ENCODE measurements at regions not wholly inside any gene's neighbourhood (a gene's known extent, or its start where the extent isn't known, plus 50 kb on each side); places are given as distances from the start of the nearest gene placed in this dataset.

DNA sequence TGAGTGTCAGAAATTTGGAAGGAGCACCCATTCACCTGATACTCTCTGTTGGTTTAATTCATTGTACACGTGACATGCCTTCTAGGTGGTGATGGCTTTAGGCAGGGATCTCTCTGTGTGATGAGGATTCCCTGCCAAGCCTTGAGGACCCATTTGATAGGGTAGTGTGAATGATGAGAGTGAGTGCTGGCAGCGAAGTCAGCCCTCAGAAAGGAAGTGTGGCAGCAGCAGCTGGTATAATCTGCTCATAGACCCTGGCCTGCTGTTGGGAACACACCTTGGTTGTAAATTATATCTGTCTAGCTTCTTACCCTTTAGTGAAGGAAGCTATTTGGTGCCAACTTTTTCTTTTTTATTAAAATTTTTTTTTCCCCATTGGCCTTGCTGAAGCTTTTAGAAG, 164.5 kb downstream of the HAUS1 start:
- DNase-seq: no peak

DNA sequence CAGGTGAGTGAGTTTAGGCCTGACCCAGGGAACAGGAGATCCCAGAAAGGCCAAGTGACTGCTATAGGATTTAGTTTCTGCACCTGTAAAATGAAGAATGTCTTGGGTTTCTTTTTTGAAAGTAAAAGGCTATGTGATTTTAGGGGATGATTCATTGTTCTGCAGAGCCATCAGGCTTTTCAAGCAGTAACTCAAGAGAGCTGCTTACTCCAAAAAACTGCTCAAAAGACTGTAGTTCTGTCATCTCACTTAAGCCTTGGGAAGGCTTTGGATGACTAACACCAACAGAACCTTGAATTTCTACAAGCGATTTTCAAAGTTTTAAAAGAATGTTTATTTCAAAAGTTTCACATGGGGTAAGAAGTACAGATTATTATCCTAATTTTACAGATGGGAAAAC, 165.1 kb downstream of the HAUS1 start:
- DNase-seq: no peak

DNA sequence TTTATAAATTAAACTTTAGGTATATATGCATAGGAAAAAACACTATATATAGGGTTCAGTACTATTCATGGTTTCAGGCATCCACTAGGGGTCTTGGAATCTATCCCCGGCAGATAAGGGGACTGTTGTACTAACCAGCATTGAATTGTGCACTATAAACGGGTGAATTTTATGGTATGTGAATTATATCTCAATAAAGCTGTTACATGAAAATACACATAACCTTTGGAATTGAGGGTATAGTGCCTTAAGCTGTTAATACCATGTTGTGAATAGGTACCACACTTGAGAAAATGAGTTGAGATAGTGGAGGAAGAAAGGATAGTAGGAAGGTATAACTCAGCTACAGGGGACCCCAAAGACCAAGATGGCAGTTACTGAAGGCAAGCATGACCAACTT, 167.3 kb downstream of the HAUS1 start:
- DNase-seq: no peak

DNA sequence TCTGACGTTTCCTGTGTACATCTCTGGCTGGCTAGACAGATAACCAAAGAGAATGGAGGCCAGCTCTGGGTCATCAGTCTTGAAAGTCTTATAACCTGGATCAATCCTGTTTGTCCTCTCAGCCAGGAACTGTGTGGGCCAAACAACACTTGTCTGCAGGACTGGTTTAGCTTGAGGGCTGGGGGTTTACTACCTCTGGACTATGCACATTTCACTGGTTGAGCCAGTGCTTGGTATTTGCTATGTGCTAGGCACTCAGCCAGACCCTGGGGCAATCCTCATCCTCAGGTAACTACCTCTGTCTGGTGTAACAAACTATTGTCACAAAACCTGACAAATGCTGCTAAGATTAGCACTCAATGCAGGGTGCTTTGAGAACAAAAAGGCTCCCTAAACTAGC, 169.7 kb downstream of the HAUS1 start:
- no peak for DNase-seq

DNA sequence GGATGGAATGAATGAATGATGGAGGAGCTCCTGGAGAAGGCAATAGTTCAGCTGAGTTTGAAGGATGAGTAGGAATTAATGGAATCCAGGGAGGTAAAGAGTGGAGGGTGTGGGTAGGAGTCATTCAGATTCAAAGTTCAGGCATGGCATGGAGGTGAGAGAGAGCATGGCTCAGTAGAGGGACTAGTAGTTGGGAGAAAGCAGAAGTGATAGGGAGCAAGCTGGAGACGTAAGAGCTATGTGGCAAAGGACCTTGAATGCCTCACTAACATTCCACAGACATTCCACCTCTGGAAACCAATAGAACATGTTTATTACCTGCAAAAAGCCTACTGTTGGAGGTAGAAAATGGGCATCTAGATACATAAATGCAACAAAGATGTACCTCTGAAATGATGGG, 170.1 kb downstream of the HAUS1 start:
- DNase-seq: no peak

DNA sequence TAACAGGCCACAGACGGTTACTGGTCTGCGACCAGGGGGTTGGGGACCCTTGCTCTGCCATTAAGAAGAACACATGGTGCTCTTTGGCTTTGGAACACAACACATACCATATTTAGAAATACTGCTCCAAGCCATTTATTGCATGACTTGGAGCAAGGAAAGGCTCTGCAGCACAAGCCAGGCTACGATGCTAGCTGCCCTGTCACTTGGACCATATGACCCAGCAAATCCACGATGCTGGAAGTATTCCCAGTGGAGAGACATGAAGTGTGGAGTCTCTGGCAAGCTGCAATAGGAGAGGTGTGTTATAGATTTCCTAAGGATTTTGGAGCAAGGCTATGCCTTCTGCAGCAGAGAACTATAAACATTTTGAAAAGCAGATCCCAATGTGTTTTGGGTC, 171.2 kb downstream of the HAUS1 start:
- DNase-seq: no peak

DNA sequence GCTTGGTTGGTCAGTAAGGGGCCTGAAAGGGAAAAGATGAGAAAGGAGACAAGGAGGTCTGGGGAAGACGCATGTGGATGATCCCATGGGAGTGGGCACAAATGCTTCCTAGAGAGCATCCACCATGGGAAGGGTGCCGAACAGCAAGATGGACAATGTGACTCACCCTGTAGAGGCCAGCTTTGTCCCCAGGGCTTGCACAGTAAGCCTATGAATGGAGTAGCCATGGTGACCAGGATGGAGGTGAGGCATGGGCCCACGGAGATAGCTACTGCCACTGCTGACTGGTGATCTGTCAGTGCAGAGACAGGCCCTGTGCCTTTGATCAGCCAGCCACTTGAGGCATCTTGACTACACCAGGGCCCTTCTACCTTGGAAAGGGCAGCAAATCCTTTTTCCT, 172.6 kb downstream of the HAUS1 start:
- no peak for DNase-seq

DNA sequence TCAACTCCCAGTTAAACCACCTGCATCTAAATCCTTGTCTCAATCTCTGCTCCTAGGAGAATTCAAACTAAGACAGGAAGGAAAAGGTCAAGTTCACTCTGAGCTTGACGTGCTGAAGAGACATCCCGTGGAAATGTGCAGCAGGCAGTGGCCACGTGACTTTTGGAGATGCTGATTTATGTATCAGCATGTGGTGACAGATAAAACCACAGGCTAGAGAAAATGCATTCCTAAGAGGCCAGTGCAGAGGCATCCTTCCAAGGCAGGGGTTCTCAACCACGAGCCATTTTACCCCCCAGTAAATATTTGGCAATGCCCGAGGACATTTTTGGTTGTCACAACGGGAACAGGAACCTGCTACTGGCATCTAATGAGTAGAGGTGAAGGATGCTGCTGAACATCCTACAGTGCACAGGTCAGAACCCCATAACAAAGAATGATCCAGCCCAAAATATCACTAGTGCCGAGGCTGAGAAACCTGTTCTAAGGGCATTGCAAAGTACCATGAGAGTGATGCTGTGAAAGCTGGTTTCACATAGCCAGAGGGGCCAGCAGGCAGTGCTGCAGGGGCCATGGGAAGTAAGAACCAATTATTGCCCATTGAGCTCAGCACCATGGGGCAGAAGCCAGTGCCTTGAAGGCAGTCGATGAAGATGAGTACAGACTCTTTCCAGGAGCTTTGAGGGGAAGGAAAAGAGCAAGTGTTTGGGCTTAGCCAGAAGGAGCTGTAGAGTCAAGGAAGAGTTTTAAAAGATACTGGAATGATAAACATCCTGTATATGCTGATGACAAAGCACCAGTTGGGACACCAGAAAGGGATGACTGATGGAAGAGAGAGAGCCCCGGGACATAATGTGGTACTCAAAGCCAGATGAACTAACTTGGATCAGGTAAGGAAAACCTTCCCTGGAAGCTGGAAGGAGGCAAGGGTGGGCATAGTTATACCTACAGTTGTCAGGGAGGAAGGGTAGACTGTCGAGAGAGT, 174.6 kb downstream of the HAUS1 start:
- DNase-seq: no peak

DNA sequence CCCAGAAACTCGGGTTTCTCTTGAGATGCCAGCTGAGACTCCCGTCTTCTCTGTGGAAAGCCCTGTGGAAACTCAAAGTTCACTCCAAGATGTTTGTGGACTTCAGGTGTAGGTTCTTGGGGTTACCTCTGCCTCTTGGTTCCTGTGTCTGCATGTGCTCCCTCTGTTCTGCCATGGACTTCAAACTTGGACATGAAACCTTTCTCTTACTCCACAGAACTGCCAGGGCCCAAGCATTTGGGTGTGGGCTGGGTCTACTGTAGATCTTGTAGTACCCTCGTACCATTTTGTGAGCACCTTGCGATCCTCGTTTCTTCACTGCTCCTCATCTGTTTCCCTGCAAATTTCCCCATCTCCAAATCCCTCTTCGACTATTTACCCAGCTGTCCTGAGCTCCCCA, 175.5 kb downstream of the HAUS1 start:
- DNase-seq: no peak

DNA sequence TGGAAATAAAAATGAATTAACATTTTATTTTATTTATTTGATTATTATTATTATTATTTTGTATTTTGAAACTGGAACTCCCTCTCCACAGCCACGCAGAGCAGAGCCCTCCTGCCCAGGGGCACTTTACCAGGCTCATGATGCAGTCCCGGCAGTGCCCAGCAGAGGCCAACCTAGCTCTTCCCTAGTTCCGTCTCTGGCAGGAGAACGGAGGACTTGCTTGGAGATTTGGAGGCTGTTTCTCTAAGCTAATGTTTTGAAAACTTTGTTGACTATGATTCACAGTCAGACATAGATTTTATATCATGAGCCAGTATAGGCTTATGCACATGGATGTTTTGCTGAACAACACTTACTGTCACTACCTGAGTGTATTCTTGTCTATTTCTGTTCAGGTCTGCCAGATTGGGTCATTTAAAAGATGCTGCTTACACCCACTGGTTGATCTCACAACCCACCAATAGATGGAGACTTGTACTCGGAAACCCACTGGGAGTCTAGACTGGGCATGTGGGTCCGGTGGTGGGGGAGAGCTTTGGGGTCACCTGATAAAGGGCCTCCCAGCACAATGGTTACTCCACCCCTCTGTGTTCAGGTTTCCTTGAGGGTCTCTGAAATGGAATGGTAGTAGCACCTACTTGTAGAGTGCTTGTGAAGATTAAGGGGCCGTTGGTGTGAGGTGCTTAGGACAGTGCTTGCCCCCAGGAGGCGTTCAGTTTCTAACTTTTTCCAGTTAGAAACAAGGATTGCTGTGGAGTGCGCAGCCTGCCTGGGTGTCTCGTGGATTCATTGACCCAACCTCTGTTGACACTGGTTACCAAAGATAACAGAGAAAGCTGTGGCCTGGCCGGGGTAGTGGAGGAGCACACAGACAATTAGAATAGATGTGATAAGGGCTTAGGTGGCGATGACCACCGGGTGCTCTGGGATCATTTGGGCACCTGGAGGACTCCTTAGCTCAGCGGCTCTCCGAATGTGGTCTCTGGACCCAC, 177.3 kb downstream of the HAUS1 start:
- DNase-seq: peak; percentile 45

DNA sequence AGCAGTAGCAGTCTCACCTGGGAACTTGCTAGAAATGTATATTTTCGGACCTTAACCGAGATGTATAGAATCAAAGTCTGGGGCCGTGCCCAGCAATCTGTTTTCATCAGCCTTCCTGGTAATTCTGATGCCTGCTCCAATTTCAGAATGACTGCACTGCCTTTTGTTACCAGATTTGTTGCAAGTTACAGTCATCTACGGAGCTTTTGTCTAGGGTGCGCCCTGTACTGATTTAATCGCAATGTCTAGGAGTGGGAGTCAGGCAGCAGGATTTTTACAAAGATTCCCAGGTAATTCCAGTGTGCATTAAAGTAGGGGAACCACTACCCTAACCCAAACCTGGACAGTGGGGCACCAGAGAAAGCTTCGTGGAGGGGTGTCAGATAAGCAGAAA, 178.0 kb downstream of the HAUS1 start:
- DNase-seq: no peak

DNA sequence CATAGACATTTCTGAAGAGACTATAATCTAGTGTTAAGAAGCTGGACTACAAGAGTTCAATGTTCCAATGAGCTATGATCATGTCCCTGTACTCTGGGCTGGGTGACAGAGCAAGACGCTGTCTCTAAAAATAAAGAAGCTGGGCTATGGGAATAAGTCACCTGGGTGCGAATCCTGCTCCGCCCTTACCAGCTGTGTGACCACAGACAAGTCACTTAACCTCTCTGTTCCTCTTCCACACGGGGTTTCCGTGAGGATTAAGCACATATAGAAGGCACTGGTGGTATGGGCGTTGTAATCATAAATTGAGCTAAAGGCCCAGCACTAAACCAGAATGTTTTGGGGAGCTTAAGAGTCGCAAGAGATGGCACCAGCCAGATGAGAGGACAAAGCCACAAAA, 178.5 kb downstream of the HAUS1 start:
- DNase-seq: no peak

DNA sequence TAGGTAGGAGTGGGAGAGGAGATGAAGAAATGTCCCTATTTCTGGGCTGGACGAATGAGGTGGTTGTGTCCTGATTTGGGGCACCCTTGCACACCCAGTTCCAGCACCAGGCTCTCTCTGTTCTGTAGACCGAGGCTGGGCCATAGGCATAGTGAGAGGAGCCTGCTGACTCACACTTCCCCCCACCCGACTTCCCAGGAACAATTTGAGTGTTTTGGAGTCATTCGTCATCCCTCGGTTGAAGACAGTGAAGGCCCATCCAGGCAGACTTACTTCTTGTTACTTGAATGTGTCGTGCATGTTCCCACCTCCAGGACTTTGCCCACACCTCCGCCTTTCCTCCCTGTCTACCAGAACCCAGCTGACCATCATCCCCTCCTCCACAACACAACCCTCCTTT, 179.1 kb downstream of the HAUS1 start:
- no peak for DNase-seq

DNA sequence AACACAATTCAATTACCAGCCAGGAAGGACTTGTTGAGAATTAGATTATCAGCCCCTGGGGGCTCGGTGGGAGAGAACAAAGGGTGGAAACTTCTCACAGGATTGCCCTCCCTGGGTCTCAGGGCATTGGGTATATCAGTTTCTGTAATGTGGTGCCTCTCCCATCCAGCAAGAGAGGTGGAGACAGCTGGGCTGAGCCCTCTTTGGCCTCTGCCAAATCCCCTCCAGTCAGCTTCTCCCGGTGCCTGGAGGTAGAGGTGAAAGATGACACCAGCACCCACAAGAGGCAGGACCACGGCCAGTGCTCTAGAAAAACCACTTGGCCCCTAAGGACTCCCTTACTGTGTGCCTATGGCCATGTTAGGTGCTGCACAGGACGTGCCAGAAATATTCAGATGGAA, 179.7 kb downstream of the HAUS1 start:
- DNase-seq: no peak

DNA sequence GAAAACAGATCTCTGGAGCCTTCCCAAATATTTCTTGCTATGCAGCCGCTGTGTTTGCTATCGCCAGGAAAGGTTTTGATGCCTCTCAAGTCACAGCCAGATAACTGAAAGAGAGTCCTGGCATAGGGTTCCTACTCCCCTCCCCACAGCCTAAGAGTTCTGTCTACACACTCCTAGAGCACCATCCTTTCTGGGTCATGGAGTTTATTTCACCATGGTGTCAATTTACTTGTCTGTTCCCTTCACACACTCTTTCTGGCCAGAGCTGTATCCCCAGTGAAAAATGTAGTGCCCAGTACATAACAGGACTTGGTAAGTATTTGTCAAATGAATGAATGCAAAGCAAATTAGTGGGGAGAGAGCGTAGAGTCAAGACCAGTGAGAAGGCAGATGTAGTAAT, 185.3 kb downstream of the HAUS1 start:
- DNase-seq: no peak

DNA sequence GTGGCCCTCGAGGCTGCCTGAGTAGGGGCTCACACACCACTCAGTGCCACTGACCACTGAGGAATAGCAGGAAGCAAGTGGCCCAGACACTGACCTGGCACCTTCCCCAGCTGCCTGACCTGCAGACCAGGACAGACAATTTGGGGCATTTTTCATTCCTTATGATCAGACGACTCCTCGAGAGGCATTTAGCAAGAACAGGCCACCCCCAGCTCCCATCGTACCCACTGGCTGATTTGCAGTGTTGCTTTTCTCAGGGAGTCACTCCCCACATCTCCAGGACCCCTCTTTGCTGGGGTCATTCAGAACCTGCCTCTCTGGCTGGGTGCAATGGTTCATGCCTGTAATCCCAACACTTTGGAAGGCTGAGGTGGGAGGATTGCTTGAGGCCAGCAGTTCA, 185.7 kb downstream of the HAUS1 start:
- DNase-seq: no peak

DNA sequence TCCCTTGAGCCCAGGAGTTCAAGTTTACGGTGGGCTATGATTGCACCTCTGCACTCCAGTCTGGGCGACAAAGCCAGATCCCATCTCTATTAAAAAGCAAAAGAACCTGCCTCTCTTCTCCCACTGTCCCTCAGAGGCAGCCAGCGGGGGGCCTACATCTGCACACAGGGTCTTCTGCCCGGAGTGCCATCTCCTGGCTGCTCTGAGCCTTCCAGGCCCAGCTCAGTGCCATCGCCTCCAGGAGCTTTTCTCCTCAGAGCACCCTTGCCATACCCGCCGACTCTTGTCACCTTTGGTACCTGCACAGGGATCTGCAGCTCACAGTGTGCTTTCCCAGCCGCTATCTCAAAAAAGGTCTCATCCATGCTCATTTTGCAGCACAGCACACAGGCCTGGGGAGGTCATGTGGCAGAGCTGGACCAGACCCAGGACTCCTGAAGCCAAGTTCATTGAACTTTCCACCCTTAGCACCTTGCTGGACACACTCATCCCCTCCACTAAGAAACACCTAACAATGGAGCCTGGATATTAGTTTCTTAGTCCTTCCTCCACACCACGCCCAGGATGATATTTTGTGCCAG, 186.3 kb downstream of the HAUS1 start:
- DNase-seq: no peak

DNA sequence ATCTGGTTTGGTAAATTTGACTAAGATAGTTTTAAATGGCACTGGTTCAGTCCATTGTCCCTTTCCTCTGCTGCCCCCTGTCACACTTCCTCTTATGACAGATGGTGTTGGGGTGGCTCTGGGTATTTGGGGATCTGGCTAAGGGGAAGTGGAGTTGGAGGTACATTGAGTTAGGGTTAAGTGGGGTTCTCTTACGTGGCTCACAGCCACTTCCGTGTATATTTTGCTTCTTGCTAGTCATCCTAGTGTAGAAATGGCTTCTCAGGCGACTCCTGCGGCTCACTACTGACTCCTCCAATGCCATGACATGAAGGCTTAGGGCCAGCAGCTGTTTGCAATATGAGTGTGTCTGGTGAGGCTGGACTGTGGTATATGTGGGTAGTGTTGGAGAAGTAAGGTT, 187.0 kb downstream of the HAUS1 start:
- no peak for DNase-seq

DNA sequence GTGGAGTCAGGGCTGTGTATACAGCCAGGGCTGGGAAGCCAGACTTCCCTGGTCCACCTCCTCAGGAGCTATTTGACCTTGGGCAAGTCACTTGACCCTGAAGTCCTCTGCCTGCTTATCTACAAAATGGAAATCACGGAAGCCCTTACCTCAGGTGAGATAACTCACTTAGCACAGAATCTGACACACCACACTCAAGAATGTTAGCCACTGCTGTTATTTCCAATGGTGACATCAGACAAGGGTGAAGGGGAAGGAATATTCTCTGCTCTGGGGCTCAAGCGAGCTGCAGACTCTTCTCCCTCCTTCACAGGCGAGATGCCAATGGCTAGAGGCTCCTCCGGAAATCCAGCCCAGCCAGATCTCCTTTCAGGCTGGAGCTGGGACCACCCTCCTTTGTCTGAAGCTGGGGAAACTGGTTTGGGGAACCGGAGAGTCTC, 189.6 kb downstream of the HAUS1 start:
- DNase-seq: no peak

DNA sequence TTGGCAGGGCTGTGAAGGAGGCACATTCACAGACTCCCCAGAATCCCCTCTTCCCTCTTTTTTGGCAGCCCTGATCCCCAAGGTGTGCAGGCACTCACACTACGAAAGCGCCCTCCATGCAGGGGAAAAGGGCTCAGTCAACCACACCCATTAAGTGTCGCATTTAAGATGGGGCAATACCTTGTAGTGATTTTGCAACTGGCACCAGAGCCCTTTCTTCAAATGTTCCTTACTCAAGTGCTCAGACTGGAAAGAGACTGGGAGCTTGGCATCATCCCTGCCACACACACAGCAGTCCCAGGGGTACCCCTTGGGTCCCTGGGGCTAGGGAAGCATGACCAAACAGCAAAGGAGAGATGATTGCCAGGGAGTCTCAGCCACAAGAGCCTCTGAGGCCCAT, 190.1 kb downstream of the HAUS1 start:
- no peak for DNase-seq

DNA sequence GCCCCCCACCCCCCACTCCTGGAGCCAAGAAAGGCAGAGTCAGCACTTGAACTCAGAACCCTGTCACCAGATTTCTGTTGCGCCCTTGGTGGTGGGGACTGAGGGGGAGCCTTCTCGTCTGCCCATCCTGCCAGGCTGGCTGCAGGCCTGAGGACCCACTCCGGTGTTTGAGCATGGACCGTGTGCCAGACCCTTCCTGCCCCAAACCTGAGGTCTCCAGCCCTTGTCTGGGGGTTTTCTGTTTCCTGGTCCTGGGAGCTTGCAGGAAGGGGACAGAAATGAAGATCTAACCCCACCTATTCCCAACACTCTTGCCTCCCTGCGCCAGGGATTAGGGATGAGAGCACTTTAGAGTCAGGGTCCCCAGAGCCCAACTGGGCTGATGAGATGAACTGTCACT, 190.6 kb downstream of the HAUS1 start:
- no peak for DNase-seq

DNA sequence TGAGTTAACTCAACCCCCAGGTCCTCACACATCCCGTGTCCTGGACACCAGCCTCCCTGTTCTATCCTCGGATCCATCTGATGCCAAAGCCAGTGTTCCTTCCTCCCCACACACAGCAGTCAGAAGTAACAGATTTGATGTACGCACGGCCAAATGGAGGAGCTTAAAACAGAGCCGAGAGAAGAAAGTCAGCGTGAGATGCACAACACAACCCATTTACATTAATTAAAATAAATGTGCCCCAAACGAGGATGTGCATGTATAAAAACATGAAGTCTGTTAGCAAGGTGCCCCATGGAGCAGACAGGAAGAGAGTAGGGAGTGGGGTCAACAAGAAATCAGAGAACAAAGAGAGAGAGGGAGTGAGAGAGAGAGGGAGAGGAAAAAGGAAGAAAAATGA, 191.2 kb downstream of the HAUS1 start:
- DNase-seq: no peak

DNA sequence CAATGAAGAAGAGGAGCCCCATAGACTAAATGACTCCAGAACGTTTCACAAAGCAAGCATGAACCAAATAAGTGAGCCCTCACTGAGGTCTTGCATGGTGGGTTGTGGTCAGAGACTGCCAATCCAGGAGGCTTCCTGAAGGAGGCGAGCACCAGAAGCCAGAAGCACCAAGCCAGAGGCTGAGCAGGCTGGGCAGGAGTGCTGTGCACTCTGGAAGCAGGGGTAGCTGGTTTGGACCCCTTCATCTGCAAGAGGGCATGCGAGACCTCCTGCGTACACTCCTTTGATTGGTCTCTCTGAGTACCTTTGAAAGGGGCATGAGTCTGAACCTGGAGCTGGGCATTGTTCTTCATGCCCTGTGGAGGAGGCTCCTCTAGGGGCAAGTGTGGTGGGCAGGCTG, 192.5 kb downstream of the HAUS1 start:
- DNase-seq: no peak

Measured in DMS153 (cell line).